Aorta (tissue), 5 donors: ENCODE measurements at regions not wholly inside any gene's neighbourhood (a gene's known extent, or its start where the extent isn't known, plus 50 kb on each side); places are given as distances from the start of the nearest gene placed in this dataset.

Experiments
- ATAC-seq: fragments of 200-7000 bp; cut with Tn5 transposase; one replicate; pipeline ENCODE4 v1.9.1; 2022; ENCODE audit warnings: moderate library complexity; ENCODE audit not compliant: low FRiP score
- DNase-seq, 2 donors: peaks; one replicate each; pipeline ENCODE4 v3.0.0-alpha.2; 2020
- H3K27ac ChIP-seq, 2 donors: one replicate each; pipeline ENCODE4 v1.5.1; 2013; ENCODE audit warnings: low read length in 2 of 2, mild to moderate bottlenecking in 2 of 2, moderate library complexity in 2 of 2, control low read depth in 1 of 2, inconsistent platforms in 1 of 2, low read depth in 1 of 2
- H3K27me3 ChIP-seq, 2 donors: one replicate each; pipeline ENCODE4 v1.6.1; 2013; ENCODE audit warnings: control low read depth in 1 of 2, low read length in 1 of 2, mild to moderate bottlenecking in 1 of 2, moderate library complexity in 1 of 2; ENCODE audit not compliant: insufficient read depth in 2 of 2, control insufficient read depth in 1 of 2
- H3K36me3 ChIP-seq, 2 donors: one replicate each; pipeline ENCODE4 v1.6.1; 2013; ENCODE audit warnings: control low read depth in 1 of 2, low read length in 1 of 2, mild to moderate bottlenecking in 1 of 2; ENCODE audit not compliant: insufficient read depth in 2 of 2, control insufficient read depth in 1 of 2
- H3K4me1 ChIP-seq, 2 donors: one replicate each; pipeline ENCODE4 v1.6.1; 2013; ENCODE audit warnings: low read length in 2 of 2, control low read depth in 1 of 2, mild to moderate bottlenecking in 1 of 2, moderate library complexity in 1 of 2; ENCODE audit not compliant: insufficient read depth in 2 of 2, control insufficient read depth in 1 of 2
- H3K4me3 ChIP-seq, 2 donors: one replicate each; pipeline ENCODE4 v1.5.1; 2013; ENCODE audit warnings: low read length in 2 of 2, control low read depth in 1 of 2, mild to moderate bottlenecking in 1 of 2
- H3K9me3 ChIP-seq: one replicate; pipeline ENCODE4 v1.6.1; 2013; ENCODE audit warnings: mild to moderate bottlenecking, low read length; ENCODE audit not compliant: control insufficient read depth
- WGBS, 2 donors: extraction: QIAGEN DNeasy Blood & Tissue Kit; methylation state at CpG; one replicate each; pipeline ENCODE4 v1.1.7; 2013; 5-methylcytosine and 5-hydroxymethylcytosine counted together
- intact Hi-C, 2 donors: fragments of 100-400 bp; cut with DNase I; formaldehyde crosslinking; loops; one replicate each; pipeline versions ENCODE4 v1.14.2 to v1.15.0; 2022
- donor health status: healthy with polysubstance abuse.
- donor health status: Bipolar disorder and iron deficiency.
- donor health status: DM: no; HTN: no; CAD: no.
- donor health status: DM: no; HTN: no; CAD: no.
- donor health status: DM: yes; HTN: yes; CAD: no.

DNA sequence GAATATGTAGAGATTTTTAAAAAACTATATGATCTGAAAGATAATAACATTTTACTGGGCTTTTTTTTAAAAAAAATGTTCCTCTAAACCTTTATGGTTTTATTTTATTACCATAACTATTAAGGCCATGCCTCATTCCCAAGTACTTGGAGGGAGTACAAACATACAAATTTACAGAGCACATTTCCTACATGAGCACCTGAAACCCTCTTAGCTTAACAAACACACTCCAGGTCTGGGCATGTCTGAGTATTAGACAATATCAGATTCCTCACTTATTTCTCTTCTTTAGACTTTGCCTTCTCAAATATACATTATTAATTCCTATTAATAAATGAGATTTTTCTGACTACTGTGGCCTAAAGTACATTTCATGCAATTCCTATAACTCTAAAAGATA lies 319.2 kb downstream of the SLCO4C1 start:
- H3K9me3 ChIP-seq, result no peaks in the 10 kb centered on the region
- H3K27ac ChIP-seq, result no peak overlapping the region
- H3K27me3 ChIP-seq, result no peaks in the 10 kb centered on the region
- H3K4me1 ChIP-seq, result no peaks in the 10 kb centered on the region
- DNase-seq (no peak), ATAC-seq (no peak)
- H3K36me3 ChIP-seq, result no peaks in the 10 kb centered on the region
- intact Hi-C loops, result loop anchor here in 1 of 2 donors (5.0 to 10.0 kb wide), 2 partner anchors 300 to 552 kb away; no protein-coding TSS in a partner anchor
- no peak overlapping the region for H3K4me3 ChIP-seq

GRCh38 chr5:101969742-101970141 lies 326.3 kb downstream of the SLCO4C1 start:
- 47 to 48% methylated on average over 1 of the region's 1 CpG for WGBS, 2 donors
- intact Hi-C loops, result loop anchor here in 1 of 2 donors (10.0 kb wide), 1 partner anchor 545 kb away; no protein-coding TSS in a partner anchor
- H3K9me3 ChIP-seq, result no peaks in the 10 kb centered on the region
- no peaks in the 10 kb centered on the region for H3K4me1 ChIP-seq
- H3K36me3 ChIP-seq, result no peaks in the 10 kb centered on the region
- no peaks in the 10 kb centered on the region for H3K27me3 ChIP-seq
- no peak overlapping the region for H3K27ac ChIP-seq
- no peak for DNase-seq
- no peak overlapping the region for H3K4me3 ChIP-seq
- no peak for ATAC-seq

DNA sequence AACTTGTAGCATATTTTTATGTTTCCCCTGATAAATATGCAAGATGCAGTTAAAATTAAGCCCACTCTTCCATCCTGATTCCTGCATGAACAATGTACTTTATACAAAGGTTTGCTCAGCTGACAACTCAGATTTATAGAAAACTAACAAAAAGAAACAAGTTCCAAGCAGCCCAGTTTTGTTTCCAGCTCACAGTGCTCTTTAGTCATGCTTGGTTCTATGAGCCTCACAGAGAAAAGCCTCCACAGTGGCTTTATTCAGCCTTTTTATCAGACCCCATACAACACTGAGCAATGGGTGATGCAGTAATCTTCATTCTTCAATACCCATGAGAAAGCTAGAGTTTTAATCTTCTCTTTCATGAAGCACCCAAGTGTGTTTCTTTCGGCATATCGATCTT lies 329.6 kb downstream of the SLCO4C1 start:
- H3K4me3 ChIP-seq, result no peak overlapping the region
- no peaks in the 10 kb centered on the region for H3K4me1 ChIP-seq
- intact Hi-C loops, result no loop called here
- no peaks in the 10 kb centered on the region for H3K27me3 ChIP-seq
- no peaks in the 10 kb centered on the region for H3K36me3 ChIP-seq
- H3K27ac ChIP-seq, result no peak overlapping the region
- DNase-seq (no peak), ATAC-seq (no peak)
- no peaks in the 10 kb centered on the region for H3K9me3 ChIP-seq
- 91% methylated on average over 2 of the region's 2 CpGs for WGBS, 2 donors

DNA sequence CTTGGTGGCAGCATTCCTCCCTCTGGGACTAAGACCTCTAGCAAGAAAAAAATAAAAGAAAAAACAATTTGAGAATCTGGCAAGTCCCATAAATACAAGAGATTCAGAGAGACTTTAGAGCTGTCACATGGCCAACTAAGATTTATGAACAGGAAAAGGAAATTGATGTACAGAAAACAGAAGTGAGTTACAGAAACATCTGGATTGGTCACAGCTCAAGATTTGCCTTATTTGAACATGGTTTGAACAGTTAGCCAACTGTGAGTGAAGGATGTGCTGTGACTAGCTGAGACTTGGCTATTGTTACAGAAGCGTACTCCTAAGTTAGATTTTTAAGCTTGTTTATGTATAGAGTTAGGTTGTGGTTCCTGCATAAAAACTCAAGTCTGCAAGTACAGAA lies 340.2 kb downstream of the SLCO4C1 start:
- WGBS, 2 donors, result 47 to 60% methylated on average over 1 of the region's 1 CpG
- no peaks in the 10 kb centered on the region for H3K27me3 ChIP-seq
- ATAC-seq (no peak), DNase-seq (no peak)
- intact Hi-C loops, result no loop called here
- H3K4me1 ChIP-seq, result no peaks in the 10 kb centered on the region
- H3K4me3 ChIP-seq, result no peak overlapping the region
- no peaks in the 10 kb centered on the region for H3K9me3 ChIP-seq
- H3K27ac ChIP-seq, result no peak overlapping the region
- no peaks in the 10 kb centered on the region for H3K36me3 ChIP-seq

- intact Hi-C loops, result no loop called here
- no peak for DNase-seq
- ATAC-seq, result no peak
- no peaks in the 10 kb centered on the region for H3K9me3 ChIP-seq
- H3K4me3 ChIP-seq, result no peak overlapping the region
- no peak overlapping the region for H3K27ac ChIP-seq
- no peaks in the 10 kb centered on the region for H3K27me3 ChIP-seq
- H3K4me1 ChIP-seq, result no peaks in the 10 kb centered on the region
- no peaks in the 10 kb centered on the region for H3K36me3 ChIP-seq
Measured at GRCh38 chr5:101950019-101950418, 346.1 kb downstream of the SLCO4C1 start.

DNA sequence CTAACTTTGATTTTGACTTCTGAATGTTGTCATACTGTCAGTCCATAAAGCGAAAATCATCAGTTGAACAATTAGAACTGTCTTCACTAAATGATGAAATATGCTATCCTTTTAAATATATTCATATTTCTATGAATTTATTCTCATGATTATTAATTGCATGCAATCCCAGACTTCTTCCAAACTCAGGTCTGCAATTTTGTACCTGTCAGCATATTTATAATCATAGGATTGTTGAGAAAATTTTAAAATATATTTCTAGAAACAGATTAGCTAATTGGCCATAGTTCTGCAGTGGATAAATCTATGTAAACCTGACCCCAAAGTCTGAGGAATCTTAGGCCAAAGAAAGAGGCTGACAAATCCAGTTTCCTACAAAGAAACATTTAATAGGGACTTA lies 347.5 kb downstream of the SLCO4C1 start:
- H3K36me3 ChIP-seq, result no peaks in the 10 kb centered on the region
- ATAC-seq (no peak), DNase-seq (no peak)
- 91 to 95% methylated on average over 1 of the region's 1 CpG for WGBS, 2 donors
- intact Hi-C loops, result no loop called here
- H3K9me3 ChIP-seq, result no peaks in the 10 kb centered on the region
- H3K4me1 ChIP-seq, result no peaks in the 10 kb centered on the region
- no peaks in the 10 kb centered on the region for H3K27me3 ChIP-seq
- H3K27ac ChIP-seq, result no peak overlapping the region
- no peak overlapping the region for H3K4me3 ChIP-seq

DNA sequence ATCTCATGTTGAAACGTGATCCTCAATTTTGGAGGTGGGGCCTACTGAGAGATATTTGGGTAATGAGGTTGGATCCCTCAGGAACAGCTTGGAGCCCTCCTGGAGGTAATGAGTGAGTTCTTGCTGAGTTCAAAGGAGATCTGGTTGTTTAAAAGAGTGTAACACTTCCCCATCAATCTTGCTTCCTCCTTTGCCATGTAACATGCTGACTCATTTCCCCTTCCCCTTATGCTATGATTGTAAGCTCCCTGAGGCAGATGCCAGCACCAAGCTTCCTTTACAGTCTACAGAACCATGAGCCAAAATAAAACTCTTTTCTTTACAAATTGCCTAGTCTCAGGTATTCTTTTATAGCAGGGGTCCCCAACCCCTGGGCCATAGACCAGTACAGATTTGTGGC lies 352.3 kb downstream of the SLCO4C1 start:
- Histone ChIP-seq H3K27ac (no peak overlapping the region), H3K4me1 (no peaks in the 10 kb centered on the region), H3K36me3 (no peaks in the 10 kb centered on the region), H3K27me3 (no peaks in the 10 kb centered on the region), H3K4me3 (no peak overlapping the region), H3K9me3 (no peaks in the 10 kb centered on the region)
- intact Hi-C loops, result no loop called here
- DNase-seq (no peak), ATAC-seq (no peak)
- WGBS, 2 donors, result 56 to 62% methylated on average over 1 of the region's 1 CpG

DNA sequence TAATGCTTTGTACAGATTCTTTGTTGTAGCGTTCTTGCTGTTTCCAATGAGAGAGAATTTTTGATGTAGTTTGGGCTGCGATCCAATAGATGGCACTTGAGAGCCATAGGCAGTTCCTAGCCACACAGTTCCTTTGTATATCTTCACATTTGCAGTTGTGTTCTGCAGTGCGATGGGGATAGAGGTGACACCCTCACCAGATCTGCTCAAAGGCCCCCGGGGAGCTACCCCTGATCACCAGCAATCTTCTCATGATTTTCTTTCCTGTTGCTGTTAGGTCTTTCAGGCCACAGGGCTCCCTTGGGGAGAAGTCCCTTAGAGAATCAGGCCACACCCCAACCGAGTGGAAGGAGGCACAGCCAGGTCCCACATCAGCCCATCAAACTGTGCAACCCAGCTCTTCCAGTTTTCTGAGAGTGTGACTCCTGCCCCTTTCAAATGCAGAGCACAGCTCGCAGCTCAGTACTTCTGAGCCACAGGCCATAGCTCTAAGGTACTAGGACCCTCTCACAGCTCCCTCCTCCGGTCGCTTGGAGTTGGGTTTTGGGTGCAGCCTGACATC lies 353.7 kb downstream of the SLCO4C1 start:
- Histone ChIP-seq H3K27me3 (no peaks in the 10 kb centered on the region), H3K27ac (no peak overlapping the region), H3K4me3 (no peak overlapping the region), H3K36me3 (no peaks in the 10 kb centered on the region), H3K9me3 (no peaks in the 10 kb centered on the region), H3K4me1 (no peaks in the 10 kb centered on the region)
- ATAC-seq, result no peak
- WGBS, 2 donors, result 53 to 54% methylated on average over 8 of the region's 8 CpGs
- intact Hi-C loops, result no loop called here
- no peak for DNase-seq

DNA sequence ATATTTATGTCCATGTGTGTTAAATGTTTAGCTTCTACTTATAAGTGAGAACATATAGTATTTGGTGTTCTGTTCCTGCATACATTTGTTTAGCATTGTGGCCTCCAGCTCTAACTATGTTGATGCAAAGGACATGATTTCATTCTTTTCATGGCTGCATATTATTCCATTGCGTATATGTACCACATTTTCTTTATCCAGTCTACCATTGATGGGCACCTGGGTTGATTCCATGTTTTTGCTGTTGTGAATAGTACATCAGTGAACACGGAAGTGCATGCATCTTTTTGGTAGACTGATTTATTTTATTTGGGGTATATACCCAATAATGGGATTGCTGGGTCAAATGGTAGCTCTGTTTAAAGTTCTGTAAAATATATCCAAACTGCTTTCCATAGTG lies 359.0 kb downstream of the SLCO4C1 start:
- H3K4me1 ChIP-seq, result no peaks in the 10 kb centered on the region
- intact Hi-C loops, result no loop called here
- H3K4me3 ChIP-seq, result no peak overlapping the region
- DNase-seq (no peak), ATAC-seq (no peak)
- 77 to 92% methylated on average over 2 of the region's 2 CpGs for WGBS, 2 donors
- H3K36me3 ChIP-seq, result no peaks in the 10 kb centered on the region
- H3K27me3 ChIP-seq, result no peaks in the 10 kb centered on the region
- no peaks in the 10 kb centered on the region for H3K9me3 ChIP-seq
- H3K27ac ChIP-seq, result no peak overlapping the region
